ENCODE measurements at regions not wholly inside any gene's neighbourhood (a gene's known extent, or its start where the extent isn't known, plus 50 kb on each side); places are given as distances from the start of the nearest gene placed in this dataset.

DNA sequence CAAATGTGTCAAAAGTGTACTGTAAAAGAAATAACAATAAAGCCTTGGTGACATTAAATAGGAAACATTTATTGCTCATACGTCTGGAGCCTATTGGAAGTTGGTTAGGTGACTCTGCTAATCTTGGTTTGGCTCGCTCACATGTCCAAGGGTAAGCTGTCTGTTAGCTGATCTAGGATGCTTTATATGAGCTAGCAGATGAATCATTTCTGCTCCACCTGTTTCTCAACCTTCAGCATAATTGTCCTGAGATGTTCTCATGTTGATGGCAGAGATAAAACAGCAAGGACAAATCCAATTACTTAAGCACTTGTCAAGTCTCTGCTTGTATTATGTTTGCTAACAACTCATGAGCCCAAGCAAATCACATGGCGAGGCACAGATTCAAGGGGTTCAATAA lies 56.0 kb upstream of the CD53 start:
- FAIRE-seq: no peak

DNA sequence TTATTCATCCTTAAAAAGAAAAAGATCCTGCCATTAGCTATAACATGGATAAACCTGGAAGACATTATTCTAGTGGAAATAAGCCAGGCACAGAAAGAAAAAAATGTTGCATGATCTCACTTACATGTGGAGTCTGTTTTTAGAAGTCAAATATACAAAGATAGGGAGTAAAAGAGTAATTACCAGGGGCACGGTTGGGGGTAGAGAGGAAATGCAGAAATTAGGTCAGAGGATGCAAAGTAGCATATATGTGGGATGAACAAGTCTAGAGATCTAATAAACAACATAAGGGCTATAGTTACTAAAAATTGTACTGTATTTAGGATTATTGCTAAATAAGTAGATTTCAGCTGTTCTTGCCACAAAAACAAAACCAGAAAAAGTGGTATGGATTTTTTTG lies 61.4 kb upstream of the CD53 start:
- no peak for FAIRE-seq

DNA sequence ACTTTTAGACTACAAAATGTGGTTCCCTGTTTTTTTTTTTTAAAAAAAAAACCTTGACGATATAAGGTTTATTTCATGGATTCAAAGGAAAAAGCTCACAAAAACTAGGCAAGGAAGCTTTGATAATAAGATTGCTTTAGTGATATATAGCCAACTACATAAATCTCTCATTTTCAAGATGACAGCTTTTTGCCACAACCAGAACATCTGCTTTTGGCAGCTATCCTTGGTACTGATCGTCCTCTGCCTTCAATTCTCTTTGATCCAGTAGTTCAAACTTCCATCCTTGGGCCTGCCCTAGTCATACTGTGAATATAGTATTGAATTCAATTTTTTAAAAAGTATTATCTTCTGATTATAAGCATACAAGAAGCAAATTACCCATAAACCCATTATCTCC lies 72.9 kb upstream of the CD53 start:
- FAIRE-seq: no peak

DNA sequence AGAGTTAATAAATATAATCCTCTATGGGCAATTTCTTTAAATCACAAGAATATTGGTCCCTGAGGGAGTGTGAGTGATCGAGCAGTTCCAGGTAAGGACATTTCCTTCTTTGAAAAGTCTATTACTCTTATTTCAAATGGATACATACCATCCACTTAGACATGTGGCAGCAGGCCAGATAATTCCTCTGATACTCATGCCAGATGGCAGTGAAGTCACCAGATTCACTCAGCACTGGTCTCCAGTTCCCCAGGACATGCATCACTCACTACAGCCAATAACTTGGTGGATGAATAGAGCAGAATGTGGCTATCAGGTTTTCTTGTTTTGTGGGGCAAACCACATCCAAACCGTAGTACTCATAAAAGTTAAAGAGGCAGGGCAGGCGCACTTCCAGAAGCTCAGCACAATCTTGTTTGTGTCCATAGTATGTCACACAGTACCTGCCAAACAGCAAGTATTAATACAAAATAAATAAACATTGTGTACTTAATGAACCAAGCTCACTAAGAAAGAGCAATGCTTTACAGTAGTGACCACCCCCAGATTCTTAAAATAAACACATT lies 74.2 kb upstream of the CD53 start:
- FAIRE-seq: no peak

DNA sequence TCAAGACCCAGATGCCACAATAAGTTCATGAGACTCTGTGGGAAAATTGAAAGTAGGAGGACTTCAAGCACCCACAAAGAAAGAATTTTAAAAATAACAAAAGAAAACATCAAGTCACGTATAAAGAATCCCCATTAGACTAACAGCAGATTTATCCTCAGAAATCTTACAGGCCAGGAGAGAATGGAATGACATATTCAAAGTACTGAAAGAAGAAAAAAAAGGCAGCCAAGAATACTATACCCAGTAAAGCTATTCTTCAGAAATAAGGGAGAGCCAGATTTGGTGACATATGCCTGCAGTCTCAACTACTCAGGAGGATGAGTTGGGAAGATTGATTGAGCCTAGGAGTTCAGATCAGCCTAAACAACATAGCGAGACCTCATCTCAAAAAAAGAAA lies 84.3 kb upstream of the CD53 start:
- no peak for FAIRE-seq

DNA sequence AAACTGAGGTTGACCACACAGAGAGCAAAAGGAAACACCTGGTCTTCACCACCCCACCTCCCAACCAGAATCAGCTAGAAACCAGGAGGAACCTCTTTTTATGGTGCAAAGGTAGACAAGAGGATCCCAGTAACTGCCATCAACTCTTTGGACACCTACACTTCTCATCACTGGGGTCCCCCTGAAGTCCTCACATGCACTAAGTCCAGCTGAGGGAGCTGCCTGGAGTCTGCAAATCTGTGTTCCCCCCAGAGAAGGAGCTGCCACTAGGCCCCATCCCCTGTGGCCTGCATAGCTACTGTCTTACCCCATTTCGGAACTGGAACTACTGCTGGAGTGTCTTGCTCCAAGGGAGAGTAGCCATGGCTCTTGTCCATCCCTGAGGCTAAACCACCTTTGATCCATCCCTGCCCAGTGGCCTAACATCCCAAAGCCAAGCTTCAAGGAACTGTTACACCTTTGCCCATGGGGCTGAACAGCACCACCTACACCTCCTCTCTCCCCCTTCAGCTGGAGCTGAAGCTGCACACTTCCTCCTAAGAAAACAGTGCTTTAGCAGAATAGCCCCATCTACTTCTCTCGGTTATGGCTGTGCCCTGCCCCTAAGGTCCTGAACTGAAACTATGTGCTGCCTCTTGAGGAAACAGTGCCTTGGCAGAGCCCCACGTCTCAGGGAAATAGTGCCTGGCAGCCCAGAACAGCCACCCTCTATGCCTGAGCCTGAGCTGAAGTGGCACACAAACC lies 85.4 kb upstream of the CD53 start:
- FAIRE-seq: no peak

GRCh38 chr1:110786802-110787327 lies 86.1 kb upstream of the CD53 start:
- FAIRE-seq: no peak

DNA sequence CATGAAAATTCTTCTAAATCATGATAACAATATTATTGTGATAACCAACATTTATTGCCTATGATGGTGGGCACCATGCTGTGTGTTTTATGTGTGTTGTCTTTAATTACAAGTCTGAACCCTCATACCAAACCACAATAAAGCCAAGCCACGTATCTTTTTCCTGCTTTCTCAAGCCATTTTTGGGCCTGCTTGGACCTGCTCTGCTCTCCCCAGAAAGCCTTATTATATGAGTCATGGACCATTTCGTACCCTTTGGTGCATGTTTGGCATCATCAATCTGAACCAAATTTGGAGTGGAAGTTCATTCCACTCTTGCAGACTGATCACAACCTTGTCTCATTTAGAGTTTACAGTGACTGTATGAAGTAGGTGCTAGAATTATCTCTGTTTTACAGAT lies 87.3 kb upstream of the CD53 start:
- no peak for FAIRE-seq

GRCh38 chr1:110785055-110785454 lies 87.9 kb upstream of the CD53 start:
- no peak for FAIRE-seq

GRCh38 chr1:110783292-110783918 lies 89.5 kb upstream of the CD53 start:
- peak; percentile 70 for FAIRE-seq

- FAIRE-seq: no peak
Observed at GRCh38 chr1:110781525-110781924, 91.4 kb upstream of the CD53 start.

- no peak for FAIRE-seq
Observed at GRCh38 chr1:110780600-110781484, 92.1 kb upstream of the CD53 start.

- no peak for FAIRE-seq
Observed at GRCh38 chr1:110779636-110780035, 93.3 kb upstream of the CD53 start.

GRCh38 chr1:110778821-110779220 lies 94.1 kb upstream of the CD53 start:
- FAIRE-seq: no peak

- no peak for FAIRE-seq
Observed at GRCh38 chr1:110777228-110777627, 95.7 kb upstream of the CD53 start.

DNA sequence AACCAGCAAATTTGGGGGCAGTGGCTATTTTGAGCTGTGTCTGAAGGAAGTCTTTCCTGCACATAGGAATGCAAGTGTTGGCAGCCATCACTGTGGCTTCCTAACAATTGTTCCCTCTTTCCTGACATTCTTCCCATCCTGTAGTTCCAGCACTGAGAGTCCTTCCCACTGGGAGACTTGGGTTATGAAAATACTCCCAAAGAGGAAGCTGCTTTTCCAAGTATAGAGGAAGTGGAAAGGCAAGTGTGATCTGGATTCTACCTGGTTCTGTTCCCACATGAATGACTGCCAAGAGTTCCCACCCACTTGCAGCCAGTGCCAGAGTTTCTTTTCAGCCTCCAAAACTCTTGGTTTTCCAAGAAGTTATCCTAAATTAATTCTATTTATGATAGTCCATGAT lies 98.5 kb upstream of the CD53 start:
- no peak for FAIRE-seq

- no peak for FAIRE-seq
Observed at GRCh38 chr1:110773813-110774212, 99.1 kb upstream of the KCNA3 start.

- no peak for FAIRE-seq
Observed at GRCh38 chr1:110771245-110772022, 96.7 kb upstream of the KCNA3 start.

- FAIRE-seq: no peak
Observed at GRCh38 chr1:110770832-110771231, 96.1 kb upstream of the KCNA3 start.

DNA sequence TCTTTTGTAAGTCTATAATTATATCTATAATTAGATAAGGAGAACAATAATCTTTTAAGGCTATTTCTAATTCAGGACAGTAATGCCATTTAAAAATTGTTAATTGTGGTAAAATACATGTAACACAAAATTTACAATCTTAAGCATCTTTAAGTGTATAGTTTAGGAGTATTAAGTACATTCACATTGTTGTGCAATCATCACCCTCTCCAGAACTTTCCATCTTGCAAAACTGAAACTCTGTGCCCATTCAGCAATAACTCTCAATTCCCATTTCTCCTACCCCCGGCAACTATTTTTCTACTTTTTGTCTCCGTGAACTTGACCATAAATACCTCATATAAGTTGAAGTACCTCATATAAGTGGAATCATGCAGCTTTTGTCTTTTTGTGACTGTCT lies 93.9 kb upstream of the KCNA3 start:
- peak; percentile 9 for FAIRE-seq

GRCh38 chr1:110766336-110766647 lies 91.6 kb upstream of the KCNA3 start:
- FAIRE-seq: no peak

- peak; percentile 99 for FAIRE-seq
Observed at GRCh38 chr1:110765640-110766335, 91.0 kb upstream of the KCNA3 start.

Measured in islet of Langerhans (tissue), 1 donor.